ENCODE measurements at regions not wholly inside any gene's neighbourhood (a gene's known extent, or its start where the extent isn't known, plus 50 kb on each side); places are given as distances from the start of the nearest gene placed in this dataset.

GRCh38 chr9:105148328-105149006 lies 96.0 kb upstream of the SLC44A1 start:
- Histone ChIP-seq H3K27me3 (replicated peaks; ENCODE audit: control insufficient read depth, insufficient read depth, low read length) (no peaks in the 10 kb centered on the region), H3K4me3 (ENCODE audit: low read length) (no peak overlapping the region), H3K36me3 (ENCODE audit: control insufficient read depth, insufficient read depth, low read length, severe bottlenecking) (no peaks in the 10 kb centered on the region), H3K9me3 (ENCODE audit: control insufficient read depth, low read length) (no peaks in the 10 kb centered on the region), H3K4me1 (ENCODE audit: control insufficient read depth, insufficient read depth, low read length) (no peaks in the 10 kb centered on the region), H3K9ac (ENCODE audit: low read length) (no peak overlapping the region)
- no peak for DNase-seq (ENCODE audit: low read depth)

- DNase-seq (ENCODE audit: low read depth), result peak; percentile 43
- H3K27me3 ChIP-seq (replicated peaks; ENCODE audit: control insufficient read depth, insufficient read depth, low read length), result no peaks in the 10 kb centered on the region
- peaks cover 9% of the 10 kb centered on the region for H3K4me1 ChIP-seq (ENCODE audit: control insufficient read depth, insufficient read depth, low read length)
- H3K4me3 ChIP-seq (ENCODE audit: low read length), result no peak overlapping the region
- no peaks in the 10 kb centered on the region for H3K36me3 ChIP-seq (ENCODE audit: control insufficient read depth, insufficient read depth, low read length, severe bottlenecking)
- H3K9me3 ChIP-seq (ENCODE audit: control insufficient read depth, low read length), result no peaks in the 10 kb centered on the region
- no peak overlapping the region for H3K9ac ChIP-seq (ENCODE audit: low read length)
Measured at GRCh38 chr9:105150991-105151685, 93.3 kb upstream of the SLC44A1 start.

- no peak overlapping the region for H3K4me3 ChIP-seq (ENCODE audit: low read length)
- no peak for DNase-seq (ENCODE audit: low read depth)
- H3K36me3 ChIP-seq (ENCODE audit: control insufficient read depth, insufficient read depth, low read length, severe bottlenecking), result no peaks in the 10 kb centered on the region
- no peaks in the 10 kb centered on the region for H3K9me3 ChIP-seq (ENCODE audit: control insufficient read depth, low read length)
- peaks cover 11% of the 10 kb centered on the region for H3K4me1 ChIP-seq (ENCODE audit: control insufficient read depth, insufficient read depth, low read length)
- no peak overlapping the region for H3K9ac ChIP-seq (ENCODE audit: low read length)
- no peaks in the 10 kb centered on the region for H3K27me3 ChIP-seq (replicated peaks; ENCODE audit: control insufficient read depth, insufficient read depth, low read length)
Measured at GRCh38 chr9:105151686-105151995, 92.8 kb upstream of the SLC44A1 start.

GRCh38 chr9:105154723-105155191 lies 89.7 kb upstream of the SLC44A1 start:
- Histone ChIP-seq H3K9me3 (ENCODE audit: control insufficient read depth, low read length) (no peaks in the 10 kb centered on the region), H3K36me3 (ENCODE audit: control insufficient read depth, insufficient read depth, low read length, severe bottlenecking) (no peaks in the 10 kb centered on the region), H3K27me3 (replicated peaks; ENCODE audit: control insufficient read depth, insufficient read depth, low read length) (no peaks in the 10 kb centered on the region), H3K4me3 (ENCODE audit: low read length) (no peak overlapping the region), H3K9ac (ENCODE audit: low read length) (no peak overlapping the region), H3K4me1 (ENCODE audit: control insufficient read depth, insufficient read depth, low read length) (peaks cover 18% of the 10 kb centered on the region)
- no peak for DNase-seq (ENCODE audit: low read depth)

- Histone ChIP-seq H3K4me1 (ENCODE audit: control insufficient read depth, insufficient read depth, low read length) (peaks cover 30% of the 10 kb centered on the region), H3K36me3 (ENCODE audit: control insufficient read depth, insufficient read depth, low read length, severe bottlenecking) (no peaks in the 10 kb centered on the region), H3K27me3 (replicated peaks; ENCODE audit: control insufficient read depth, insufficient read depth, low read length) (no peaks in the 10 kb centered on the region), H3K9ac (ENCODE audit: low read length) (no peak overlapping the region), H3K4me3 (ENCODE audit: low read length) (no peak overlapping the region), H3K9me3 (ENCODE audit: control insufficient read depth, low read length) (no peaks in the 10 kb centered on the region)
- peak; percentile 88 for DNase-seq (ENCODE audit: low read depth)
Measured at GRCh38 chr9:105157171-105157583, 87.3 kb upstream of the SLC44A1 start.

- no peak for DNase-seq (ENCODE audit: low read depth)
- no peaks in the 10 kb centered on the region for H3K27me3 ChIP-seq (replicated peaks; ENCODE audit: control insufficient read depth, insufficient read depth, low read length)
- no peak overlapping the region for H3K9ac ChIP-seq (ENCODE audit: low read length)
- H3K36me3 ChIP-seq (ENCODE audit: control insufficient read depth, insufficient read depth, low read length, severe bottlenecking), result no peaks in the 10 kb centered on the region
- H3K4me3 ChIP-seq (ENCODE audit: low read length), result no peak overlapping the region
- H3K9me3 ChIP-seq (ENCODE audit: control insufficient read depth, low read length), result no peaks in the 10 kb centered on the region
- peaks cover 30% of the 10 kb centered on the region for H3K4me1 ChIP-seq (ENCODE audit: control insufficient read depth, insufficient read depth, low read length)
Measured at GRCh38 chr9:105158020-105158419, 86.4 kb upstream of the SLC44A1 start.

- H3K9me3 ChIP-seq (ENCODE audit: control insufficient read depth, low read length), result no peaks in the 10 kb centered on the region
- no peak overlapping the region for H3K4me3 ChIP-seq (ENCODE audit: low read length)
- no peaks in the 10 kb centered on the region for H3K36me3 ChIP-seq (ENCODE audit: control insufficient read depth, insufficient read depth, low read length, severe bottlenecking)
- H3K4me1 ChIP-seq (ENCODE audit: control insufficient read depth, insufficient read depth, low read length), result peaks cover 30% of the 10 kb centered on the region
- no peak for DNase-seq (ENCODE audit: low read depth)
- H3K9ac ChIP-seq (ENCODE audit: low read length), result no peak overlapping the region
- H3K27me3 ChIP-seq (replicated peaks; ENCODE audit: control insufficient read depth, insufficient read depth, low read length), result no peaks in the 10 kb centered on the region
Measured at GRCh38 chr9:105158898-105159297, 85.6 kb upstream of the SLC44A1 start.

- H3K36me3 ChIP-seq (ENCODE audit: control insufficient read depth, insufficient read depth, low read length, severe bottlenecking), result no peaks in the 10 kb centered on the region
- H3K9me3 ChIP-seq (ENCODE audit: control insufficient read depth, low read length), result no peaks in the 10 kb centered on the region
- DNase-seq (ENCODE audit: low read depth), result peak; percentile 71
- no peak overlapping the region for H3K4me3 ChIP-seq (ENCODE audit: low read length)
- no peaks in the 10 kb centered on the region for H3K4me1 ChIP-seq (ENCODE audit: control insufficient read depth, insufficient read depth, low read length)
- H3K9ac ChIP-seq (ENCODE audit: low read length), result no peak overlapping the region
- H3K27me3 ChIP-seq (replicated peaks; ENCODE audit: control insufficient read depth, insufficient read depth, low read length), result no peaks in the 10 kb centered on the region
Measured at GRCh38 chr9:105168870-105169319, 75.6 kb upstream of the SLC44A1 start.

- Histone ChIP-seq H3K4me3 (ENCODE audit: low read length) (no peak overlapping the region), H3K9ac (ENCODE audit: low read length) (no peak overlapping the region)
Measured at GRCh38 chr9:105171076-105171475, 73.4 kb upstream of the SLC44A1 start.

GRCh38 chr9:105171589-105171988 lies 72.9 kb upstream of the SLC44A1 start:
- Histone ChIP-seq H3K9ac (ENCODE audit: low read length) (no peak overlapping the region), H3K4me3 (ENCODE audit: low read length) (no peak overlapping the region), H3K9me3 (ENCODE audit: control insufficient read depth, low read length) (no peaks in the 10 kb centered on the region), H3K36me3 (ENCODE audit: control insufficient read depth, insufficient read depth, low read length, severe bottlenecking) (no peaks in the 10 kb centered on the region), H3K27me3 (replicated peaks; ENCODE audit: control insufficient read depth, insufficient read depth, low read length) (no peaks in the 10 kb centered on the region), H3K4me1 (ENCODE audit: control insufficient read depth, insufficient read depth, low read length) (no peaks in the 10 kb centered on the region)
- no peak for DNase-seq (ENCODE audit: low read depth)

More at GRCh38 chr9:105171076-105171475, 73.4 kb upstream of the SLC44A1 start:
- Histone ChIP-seq H3K27me3 (replicated peaks; ENCODE audit: control insufficient read depth, insufficient read depth, low read length) (no peaks in the 10 kb centered on the region), H3K4me1 (ENCODE audit: control insufficient read depth, insufficient read depth, low read length) (no peaks in the 10 kb centered on the region), H3K36me3 (ENCODE audit: control insufficient read depth, insufficient read depth, low read length, severe bottlenecking) (no peaks in the 10 kb centered on the region), H3K9me3 (ENCODE audit: control insufficient read depth, low read length) (no peaks in the 10 kb centered on the region)
- DNase-seq (ENCODE audit: low read depth), result no peak

- no peaks in the 10 kb centered on the region for H3K4me1 ChIP-seq (ENCODE audit: control insufficient read depth, insufficient read depth, low read length)
- no peak overlapping the region for H3K4me3 ChIP-seq (ENCODE audit: low read length)
- no peaks in the 10 kb centered on the region for H3K27me3 ChIP-seq (replicated peaks; ENCODE audit: control insufficient read depth, insufficient read depth, low read length)
- H3K36me3 ChIP-seq (ENCODE audit: control insufficient read depth, insufficient read depth, low read length, severe bottlenecking), result no peaks in the 10 kb centered on the region
- no peaks in the 10 kb centered on the region for H3K9me3 ChIP-seq (ENCODE audit: control insufficient read depth, low read length)
- DNase-seq (ENCODE audit: low read depth), result no peak
- no peak overlapping the region for H3K9ac ChIP-seq (ENCODE audit: low read length)
Measured at GRCh38 chr9:105172436-105172835, 72.0 kb upstream of the SLC44A1 start.

All from adipocyte (in vitro differentiated cells).